ENCODE measurements at regions not wholly inside any gene's neighbourhood (a gene's known extent, or its start where the extent isn't known, plus 50 kb on each side); places are given as distances from the start of the nearest gene placed in this dataset.

GRCh38 chr5:95334900-95335538 lies 50.1 kb upstream of the MCTP1 start:
- H3K9me3 Mint-ChIP-seq = peaks cover 19% of the 10 kb centered on the region
- no peak overlapping the region for H3K4me3 Mint-ChIP-seq
- ChIA-PET POLR2A (interaction anchor here (0.7 kb wide), 1 partner anchor 391 kb away, joined by 4 read pairs; no protein-coding TSS in a partner anchor), CTCF (no interaction called here)
- ATAC-seq (no peak), DNase-seq (ENCODE audit: low spot score) (no peak)
- H3K36me3 Mint-ChIP-seq = no peaks in the 10 kb centered on the region
- H3K4me1 Mint-ChIP-seq = no peaks in the 10 kb centered on the region
- TF ChIP-seq SMAD4 (CRISPR knock-in tag; IDR thresholded peaks at IDR 0.05) = no peak
- TF ChIP-seq ZNF512 (CRISPR knock-in tag; IDR thresholded peaks at IDR 0.05; ENCODE audit: borderline replicate concordance) = peak; percentile 65; the same call in 1 of the 2 replicates
- peaks cover 4% of the 10 kb centered on the region; the same call in 1 of the 2 replicates for H3K27me3 Mint-ChIP-seq (ENCODE audit: low read depth)
- no peak overlapping the region for H3K27ac Mint-ChIP-seq
